OCI-LY7 (cell line): ENCODE measurements at regions not wholly inside any gene's neighbourhood (a gene's known extent, or its start where the extent isn't known, plus 50 kb on each side); places are given as distances from the start of the nearest gene placed in this dataset.

Experiments used
- CTCF ChIP-seq: fragments of 200-600 bp; sonication (generic); conservative IDR thresholded peaks from 2 replicates; pipeline ENCODE4 v1.5.1; 2014; ENCODE audit warnings: mild to moderate bottlenecking, antibody characterized with exemption, low read length, moderate library complexity, mixed read lengths
- EZH2phosphoT487 ChIP-seq: fragments of 200-600 bp; sonication (generic); IDR thresholded peaks from 2 replicates; pipeline ENCODE4 v1.6.1; 2018; ENCODE audit warnings: low read depth, borderline replicate concordance, mild to moderate bottlenecking, mixed run types, antibody characterized with exemption, low read length, moderate library complexity, mixed read lengths

- TF ChIP-seq CTCF (no peak), EZH2phosphoT487 (no peak)
Observed at GRCh38 chr2:183623227-183623626, 499.0 kb downstream of the NUP35 start.
